ENCODE measurements at regions not wholly inside any gene's neighbourhood (a gene's known extent, or its start where the extent isn't known, plus 50 kb on each side); places are given as distances from the start of the nearest gene placed in this dataset.

GRCh38 chr1:228999446-229000170 lies 264.3 kb downstream of the RHOU start:
- no peak for ATAC-seq (replicated peaks; ENCODE audit: extremely low read depth, poor library complexity, severe bottlenecking)
- H3K9me3 Mint-ChIP-seq = no peaks in the 10 kb centered on the region

DNA sequence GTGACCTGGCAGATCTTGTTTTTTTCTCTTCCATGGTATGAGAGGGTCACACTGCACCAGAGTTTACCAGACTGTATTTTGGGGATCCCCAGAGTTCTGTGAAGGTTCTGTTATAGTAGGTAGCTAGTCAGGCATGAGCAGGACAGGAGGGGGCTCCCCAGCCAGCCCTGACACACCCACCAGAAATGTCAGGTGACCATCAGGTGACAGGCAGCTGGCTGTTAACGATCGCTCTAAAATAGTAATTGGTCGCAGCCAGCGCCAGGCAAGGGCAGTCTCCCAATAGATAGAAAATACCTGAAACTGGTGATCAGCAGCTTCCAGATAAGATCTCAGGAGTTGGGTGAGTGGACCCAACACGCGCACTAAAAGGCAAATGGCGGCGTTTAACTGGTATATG lies 264.9 kb downstream of the RHOU start:
- no peak overlapping the region for H3K27ac Mint-ChIP-seq (ENCODE audit: low read depth)
- no peaks in the 10 kb centered on the region for H3K27me3 Mint-ChIP-seq
- no peak overlapping the region for H3K4me3 Mint-ChIP-seq
- ATAC-seq (replicated peaks; ENCODE audit: extremely low read depth, poor library complexity, severe bottlenecking) = no peak
- peaks cover 2% of the 10 kb centered on the region for H3K36me3 Mint-ChIP-seq (ENCODE audit: insufficient read depth)
- H3K9me3 Mint-ChIP-seq = no peaks in the 10 kb centered on the region
- no peak for DNase-seq (ENCODE audit: low spot score in 2 of 2)
- H3K4me1 Mint-ChIP-seq = peaks cover 6% of the 10 kb centered on the region

More at GRCh38 chr1:228999446-229000170, 264.3 kb downstream of the RHOU start:
- Mint-ChIP-seq H3K36me3 (ENCODE audit: insufficient read depth) (peaks cover 2% of the 10 kb centered on the region), H3K4me1 (peaks cover 6% of the 10 kb centered on the region), H3K4me3 (no peak overlapping the region), H3K27ac (ENCODE audit: low read depth) (no peak overlapping the region), H3K27me3 (no peaks in the 10 kb centered on the region)
- no peak for DNase-seq (ENCODE audit: low spot score in 2 of 2)

- no peaks in the 10 kb centered on the region for H3K9me3 Mint-ChIP-seq
- H3K27ac Mint-ChIP-seq (ENCODE audit: low read depth) = no peak overlapping the region
- H3K4me1 Mint-ChIP-seq = peaks cover 6% of the 10 kb centered on the region
- ATAC-seq (replicated peaks; ENCODE audit: extremely low read depth, poor library complexity, severe bottlenecking) = no peak
- no peak for DNase-seq (ENCODE audit: low spot score in 2 of 2)
- H3K36me3 Mint-ChIP-seq (ENCODE audit: insufficient read depth) = peaks cover 2% of the 10 kb centered on the region
- H3K27me3 Mint-ChIP-seq = no peaks in the 10 kb centered on the region
- H3K4me3 Mint-ChIP-seq = no peak overlapping the region
Observed at GRCh38 chr1:229001467-229002011, 266.3 kb downstream of the RHOU start.

- Mint-ChIP-seq H3K27ac (ENCODE audit: low read depth) (no peak overlapping the region), H3K4me3 (no peak overlapping the region), H3K36me3 (ENCODE audit: insufficient read depth) (peaks cover 2% of the 10 kb centered on the region), H3K9me3 (no peaks in the 10 kb centered on the region), H3K4me1 (peaks cover 6% of the 10 kb centered on the region), H3K27me3 (no peaks in the 10 kb centered on the region)
- ATAC-seq (replicated peaks; ENCODE audit: extremely low read depth, poor library complexity, severe bottlenecking) (no peak), DNase-seq (ENCODE audit: low spot score in 2 of 2) (no peak)
Observed at GRCh38 chr1:229002037-229002436, 266.8 kb downstream of the RHOU start.

- Mint-ChIP-seq H3K27ac (ENCODE audit: low read depth) (no peak overlapping the region), H3K4me1 (peaks cover 6% of the 10 kb centered on the region), H3K9me3 (no peaks in the 10 kb centered on the region)
Observed at GRCh38 chr1:229002451-229002960, 267.2 kb downstream of the RHOU start.

DNA sequence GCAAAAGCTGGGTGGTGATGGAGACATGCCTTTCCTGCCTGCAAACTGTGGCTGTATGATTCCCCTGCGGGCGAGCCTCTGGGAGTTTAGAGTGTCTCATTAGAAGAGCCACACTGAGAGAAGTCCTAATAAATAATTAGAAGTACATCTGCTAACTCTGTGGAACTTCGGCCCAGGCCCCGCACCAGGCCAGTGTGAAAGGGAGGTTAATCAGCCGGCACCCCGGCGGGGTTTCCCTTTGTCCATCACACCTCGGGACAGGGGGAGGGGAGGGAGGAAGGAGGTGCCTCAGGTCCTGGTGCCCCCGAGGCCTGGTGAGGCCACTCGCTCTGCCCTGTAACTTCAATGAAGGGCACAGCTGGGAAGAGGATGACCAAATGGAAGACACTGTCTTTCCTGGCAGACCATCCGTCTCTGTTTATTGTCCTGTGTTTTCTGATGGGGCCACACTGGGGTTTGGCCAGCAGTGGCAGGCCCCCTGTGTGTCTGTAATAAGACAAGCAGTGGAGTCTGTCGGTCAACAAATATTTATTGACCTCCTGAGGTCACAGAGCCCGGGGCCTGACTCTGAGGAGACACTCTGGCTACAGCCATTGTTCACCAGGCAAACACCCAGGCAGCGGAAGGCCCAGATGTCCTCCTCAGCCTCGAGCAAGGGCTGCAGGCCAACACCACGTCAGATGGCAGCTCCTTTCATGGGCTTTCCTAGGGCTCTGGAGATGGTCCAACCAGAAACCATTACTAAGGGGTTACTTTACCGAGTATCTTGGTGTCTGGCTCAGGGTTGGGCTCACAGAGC lies 267.5 kb upstream of the RAB4A start:
- no peaks in the 10 kb centered on the region for H3K27me3 Mint-ChIP-seq
- ATAC-seq (replicated peaks; ENCODE audit: extremely low read depth, poor library complexity, severe bottlenecking) (no peak), DNase-seq (ENCODE audit: low spot score in 2 of 2) (no peak)
- H3K4me3 Mint-ChIP-seq = no peak overlapping the region
- H3K4me1 Mint-ChIP-seq = peaks cover 6% of the 10 kb centered on the region
- H3K9me3 Mint-ChIP-seq = no peaks in the 10 kb centered on the region
- H3K27ac Mint-ChIP-seq (ENCODE audit: low read depth) = no peak overlapping the region
- peaks cover 2% of the 10 kb centered on the region for H3K36me3 Mint-ChIP-seq (ENCODE audit: insufficient read depth)

More at GRCh38 chr1:229002451-229002960, 267.2 kb downstream of the RHOU start:
- no peak for ATAC-seq (replicated peaks; ENCODE audit: extremely low read depth, poor library complexity, severe bottlenecking)
- Mint-ChIP-seq H3K36me3 (ENCODE audit: insufficient read depth) (peaks cover 2% of the 10 kb centered on the region), H3K27me3 (no peaks in the 10 kb centered on the region), H3K4me3 (no peak overlapping the region)
- no peak for DNase-seq (ENCODE audit: low spot score in 2 of 2)

DNA sequence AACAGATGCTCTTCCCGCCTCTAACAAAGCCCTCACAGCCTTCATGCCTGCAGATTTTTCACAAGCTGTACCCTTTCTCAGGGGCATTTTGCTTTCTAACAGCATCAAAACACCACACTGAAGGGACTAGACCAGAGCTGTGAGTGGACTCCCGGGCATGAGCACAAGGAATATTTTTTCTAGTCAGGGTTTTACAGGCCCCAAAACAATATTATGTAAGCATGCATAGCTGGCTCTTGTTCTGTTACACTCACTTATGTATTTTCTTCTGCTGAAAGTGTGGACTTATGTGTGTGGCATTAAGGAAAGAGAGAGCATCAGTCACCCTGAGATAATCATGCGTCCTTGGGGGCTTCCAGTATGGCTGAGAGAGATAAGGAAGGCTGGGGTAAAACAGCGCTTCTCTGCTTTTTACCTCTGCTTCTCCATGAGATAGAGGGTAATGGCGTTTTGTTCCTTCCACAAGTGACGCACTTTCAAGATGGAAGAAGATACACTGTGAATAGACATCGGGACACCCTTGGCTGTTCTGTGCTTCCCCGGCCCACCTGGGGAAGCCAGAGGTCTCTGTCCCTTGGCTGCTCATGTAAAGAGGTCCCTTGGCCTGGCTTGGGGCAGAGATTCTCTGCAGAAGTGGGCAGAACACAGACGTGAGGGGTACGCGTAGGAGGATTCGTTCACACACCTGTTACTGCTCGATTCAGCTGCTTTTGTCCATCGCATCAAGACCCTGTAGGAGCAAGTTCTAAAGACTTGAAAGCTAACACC lies 266.7 kb upstream of the RAB4A start:
- peaks cover 6% of the 10 kb centered on the region for H3K4me1 Mint-ChIP-seq
- H3K9me3 Mint-ChIP-seq = no peaks in the 10 kb centered on the region
- H3K27ac Mint-ChIP-seq (ENCODE audit: low read depth) = no peak overlapping the region
- peaks cover 2% of the 10 kb centered on the region for H3K36me3 Mint-ChIP-seq (ENCODE audit: insufficient read depth)
- no peak for DNase-seq (ENCODE audit: low spot score in 2 of 2)
- H3K27me3 Mint-ChIP-seq = no peaks in the 10 kb centered on the region
- ATAC-seq (replicated peaks; ENCODE audit: extremely low read depth, poor library complexity, severe bottlenecking) = no peak
- no peak overlapping the region for H3K4me3 Mint-ChIP-seq

GRCh38 chr1:229005097-229005496 lies 265.8 kb upstream of the RAB4A start:
- Mint-ChIP-seq H3K27ac (ENCODE audit: low read depth) (no peak overlapping the region), H3K9me3 (no peaks in the 10 kb centered on the region), H3K36me3 (ENCODE audit: insufficient read depth) (no peaks in the 10 kb centered on the region), H3K27me3 (no peaks in the 10 kb centered on the region), H3K4me1 (peaks cover 6% of the 10 kb centered on the region), H3K4me3 (no peak overlapping the region)
- DNase-seq (ENCODE audit: low spot score in 2 of 2) (no peak), ATAC-seq (replicated peaks; ENCODE audit: extremely low read depth, poor library complexity, severe bottlenecking) (no peak)

DNA sequence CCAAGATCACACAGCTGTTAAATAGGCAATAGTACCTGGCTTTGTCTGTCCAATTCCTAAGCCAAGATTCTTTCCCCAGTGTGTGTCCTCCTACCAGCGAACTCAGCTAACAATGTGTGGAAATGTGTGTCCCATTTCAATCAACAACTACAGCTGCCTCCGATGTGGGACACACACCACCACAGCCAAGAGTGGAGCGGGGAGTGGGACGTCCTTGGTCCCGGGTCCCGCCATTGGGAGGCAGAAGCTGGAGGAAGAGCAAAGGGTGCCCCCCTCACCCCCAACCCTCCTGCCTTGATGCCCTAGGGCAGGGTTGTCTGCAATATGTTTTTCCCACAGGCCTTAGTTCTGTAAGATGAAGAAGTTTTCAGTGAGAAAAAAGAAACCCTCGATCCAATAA lies 265.4 kb upstream of the RAB4A start:
- Mint-ChIP-seq H3K27ac (ENCODE audit: low read depth) (no peak overlapping the region), H3K36me3 (ENCODE audit: insufficient read depth) (no peaks in the 10 kb centered on the region), H3K9me3 (no peaks in the 10 kb centered on the region), H3K27me3 (no peaks in the 10 kb centered on the region), H3K4me3 (no peak overlapping the region), H3K4me1 (peaks cover 6% of the 10 kb centered on the region)
- ATAC-seq (replicated peaks; ENCODE audit: extremely low read depth, poor library complexity, severe bottlenecking) = no peak
- no peak for DNase-seq (ENCODE audit: low spot score in 2 of 2)

- no peak overlapping the region for H3K4me3 Mint-ChIP-seq
- no peaks in the 10 kb centered on the region for H3K9me3 Mint-ChIP-seq
- H3K36me3 Mint-ChIP-seq (ENCODE audit: insufficient read depth) = no peaks in the 10 kb centered on the region
- H3K27ac Mint-ChIP-seq (ENCODE audit: low read depth) = no peak overlapping the region
- DNase-seq (ENCODE audit: low spot score in 2 of 2) (no peak), ATAC-seq (replicated peaks; ENCODE audit: extremely low read depth, poor library complexity, severe bottlenecking) (no peak)
- peaks cover 5% of the 10 kb centered on the region for H3K4me1 Mint-ChIP-seq
- H3K27me3 Mint-ChIP-seq = no peaks in the 10 kb centered on the region
Observed at GRCh38 chr1:229006121-229006870, 264.6 kb upstream of the RAB4A start.

DNA sequence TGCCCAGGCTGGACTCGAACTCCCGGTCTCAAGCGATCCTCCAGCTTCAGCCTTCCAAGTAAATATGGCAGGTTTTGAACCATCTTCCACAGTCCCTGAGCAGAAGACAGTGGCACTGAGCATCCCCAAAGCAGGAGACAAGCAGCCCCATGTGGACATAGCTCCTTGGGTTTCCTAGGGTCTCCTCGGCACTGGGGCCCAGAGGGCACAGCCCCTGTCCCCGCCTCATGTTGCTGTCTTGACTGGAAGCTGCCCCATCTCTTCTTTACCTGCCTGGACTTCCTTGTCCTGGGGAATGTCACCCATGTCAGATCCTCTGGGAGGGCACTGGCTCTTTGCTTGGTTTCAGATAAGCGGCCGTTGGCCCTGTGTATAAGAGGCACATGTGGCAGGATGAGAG lies 263.7 kb upstream of the RAB4A start:
- Mint-ChIP-seq H3K27ac (ENCODE audit: low read depth) (no peak overlapping the region), H3K4me3 (no peak overlapping the region), H3K27me3 (no peaks in the 10 kb centered on the region), H3K36me3 (ENCODE audit: insufficient read depth) (no peaks in the 10 kb centered on the region), H3K4me1 (no peaks in the 10 kb centered on the region), H3K9me3 (no peaks in the 10 kb centered on the region)
- ATAC-seq (replicated peaks; ENCODE audit: extremely low read depth, poor library complexity, severe bottlenecking) (no peak), DNase-seq (ENCODE audit: low spot score in 2 of 2) (no peak)

- Mint-ChIP-seq H3K4me1 (no peaks in the 10 kb centered on the region), H3K27me3 (no peaks in the 10 kb centered on the region), H3K27ac (ENCODE audit: low read depth) (no peak overlapping the region), H3K9me3 (no peaks in the 10 kb centered on the region), H3K4me3 (no peak overlapping the region), H3K36me3 (ENCODE audit: insufficient read depth) (no peaks in the 10 kb centered on the region)
- ATAC-seq (replicated peaks; ENCODE audit: extremely low read depth, poor library complexity, severe bottlenecking) (no peak), DNase-seq (ENCODE audit: low spot score in 2 of 2) (no peak)
Observed at GRCh38 chr1:229007701-229008100, 263.2 kb upstream of the RAB4A start.

Data from central memory CD8-positive, alpha-beta T cell (primary cell).